KMS-11 (cell line): ENCODE measurements at regions not wholly inside any gene's neighbourhood (a gene's known extent, or its start where the extent isn't known, plus 50 kb on each side); places are given as distances from the start of the nearest gene placed in this dataset.

Source experiments
- H2AFZ ChIP-seq: fragments of 200-600 bp; sonication (generic); 2 replicates; pipeline ENCODE4 v1.6.1; 2016; ENCODE audit warnings: antibody characterized with exemption, mixed run types, low read depth
- H3K27ac ChIP-seq: fragments of 200-600 bp; sonication (generic); 2 replicates; pipeline ENCODE4 v1.6.1; 2016; ENCODE audit warnings: mild to moderate bottlenecking, mixed run types
- H3K27me3 ChIP-seq: fragments of 200-600 bp; sonication (generic); 2 replicates; pipeline ENCODE4 v1.6.1; 2017; ENCODE audit warnings: mild to moderate bottlenecking, low read depth, mixed run types, moderate library complexity; ENCODE audit not compliant: insufficient read depth
- H3K36me3 ChIP-seq: fragments of 200-600 bp; sonication (generic); 2 replicates; pipeline ENCODE4 v1.6.1; 2017; ENCODE audit warnings: mild to moderate bottlenecking, mixed run types; ENCODE audit not compliant: insufficient read depth
- H3K4me1 ChIP-seq: fragments of 200-600 bp; sonication (generic); 2 replicates; pipeline ENCODE4 v1.6.1; 2016; ENCODE audit warnings: mild to moderate bottlenecking, low read depth, mixed run types; ENCODE audit not compliant: poor library complexity, severe bottlenecking
- H3K4me2 ChIP-seq: fragments of 200-600 bp; sonication (generic); 2 replicates; pipeline ENCODE4 v1.7.0; 2016; ENCODE audit warnings: mild to moderate bottlenecking, mixed run types
- H3K4me3 ChIP-seq: fragments of 200-600 bp; sonication (generic); IDR thresholded peaks from 2 replicates; pipeline ENCODE4 v1.6.1; 2017; ENCODE audit warnings: low read depth, low read length, mixed read lengths; ENCODE audit not compliant: insufficient read depth
- H3K79me2 ChIP-seq: fragments of 200-600 bp; sonication (generic); 2 replicates; pipeline ENCODE4 v1.6.1; 2016; ENCODE audit warnings: low read depth, mixed run types; ENCODE audit not compliant: insufficient read depth
- H3K9ac ChIP-seq: fragments of 200-600 bp; sonication (generic); 2 replicates; pipeline ENCODE4 v1.6.1; 2016; ENCODE audit warnings: mild to moderate bottlenecking, mixed run types
- H4K20me1 ChIP-seq: fragments of 200-600 bp; sonication (generic); 2 replicates; pipeline ENCODE4 v1.6.1; 2016; ENCODE audit warnings: mild to moderate bottlenecking, mixed run types; ENCODE audit not compliant: insufficient read depth
- TF ChIP-seq, protein P1 (sequence below): fragments of 200-600 bp; sonication (generic); conservative IDR thresholded peaks from 2 replicates; pipeline ENCODE4 v1.6.1; 2017; ENCODE audit warnings: low read depth, mild to moderate bottlenecking, antibody characterized with exemption, low read length, moderate library complexity, mixed read lengths

DNA sequence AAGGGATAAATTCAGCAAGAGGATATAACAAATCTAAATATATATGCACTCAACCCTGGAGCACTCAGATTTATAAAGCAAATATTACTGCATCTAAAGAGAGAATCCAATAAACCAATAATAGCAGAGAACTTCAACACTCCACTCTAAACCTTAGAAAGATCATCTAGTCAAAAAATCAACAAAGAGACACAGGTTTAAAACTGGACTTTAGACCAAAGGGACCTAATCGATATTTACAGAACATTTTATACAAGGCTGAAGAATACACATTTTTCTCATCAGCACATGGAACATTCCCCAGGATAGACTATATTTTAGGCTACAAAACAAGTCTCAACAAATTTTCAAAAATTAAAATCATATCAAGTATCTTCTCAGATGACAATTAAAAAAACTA lies 379.0 kb downstream of the GBE1 start:
- no peaks in the 10 kb centered on the region for H3K36me3 ChIP-seq
- no peak overlapping the region for H2AFZ ChIP-seq
- no peaks in the 10 kb centered on the region for H3K27me3 ChIP-seq
- H3K4me3 ChIP-seq: no peak overlapping the region
- no peaks in the 10 kb centered on the region for H4K20me1 ChIP-seq
- no peaks in the 10 kb centered on the region for H3K4me1 ChIP-seq
- H3K27ac ChIP-seq: no peak overlapping the region
- H3K79me2 ChIP-seq: no peaks in the 10 kb centered on the region
- no peak overlapping the region for H3K4me2 ChIP-seq
- no peak overlapping the region for H3K9ac ChIP-seq
- TF ChIP-seq, protein P1, sequence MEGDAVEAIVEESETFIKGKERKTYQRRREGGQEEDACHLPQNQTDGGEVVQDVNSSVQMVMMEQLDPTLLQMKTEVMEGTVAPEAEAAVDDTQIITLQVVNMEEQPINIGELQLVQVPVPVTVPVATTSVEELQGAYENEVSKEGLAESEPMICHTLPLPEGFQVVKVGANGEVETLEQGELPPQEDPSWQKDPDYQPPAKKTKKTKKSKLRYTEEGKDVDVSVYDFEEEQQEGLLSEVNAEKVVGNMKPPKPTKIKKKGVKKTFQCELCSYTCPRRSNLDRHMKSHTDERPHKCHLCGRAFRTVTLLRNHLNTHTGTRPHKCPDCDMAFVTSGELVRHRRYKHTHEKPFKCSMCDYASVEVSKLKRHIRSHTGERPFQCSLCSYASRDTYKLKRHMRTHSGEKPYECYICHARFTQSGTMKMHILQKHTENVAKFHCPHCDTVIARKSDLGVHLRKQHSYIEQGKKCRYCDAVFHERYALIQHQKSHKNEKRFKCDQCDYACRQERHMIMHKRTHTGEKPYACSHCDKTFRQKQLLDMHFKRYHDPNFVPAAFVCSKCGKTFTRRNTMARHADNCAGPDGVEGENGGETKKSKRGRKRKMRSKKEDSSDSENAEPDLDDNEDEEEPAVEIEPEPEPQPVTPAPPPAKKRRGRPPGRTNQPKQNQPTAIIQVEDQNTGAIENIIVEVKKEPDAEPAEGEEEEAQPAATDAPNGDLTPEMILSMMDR: no peak

DNA sequence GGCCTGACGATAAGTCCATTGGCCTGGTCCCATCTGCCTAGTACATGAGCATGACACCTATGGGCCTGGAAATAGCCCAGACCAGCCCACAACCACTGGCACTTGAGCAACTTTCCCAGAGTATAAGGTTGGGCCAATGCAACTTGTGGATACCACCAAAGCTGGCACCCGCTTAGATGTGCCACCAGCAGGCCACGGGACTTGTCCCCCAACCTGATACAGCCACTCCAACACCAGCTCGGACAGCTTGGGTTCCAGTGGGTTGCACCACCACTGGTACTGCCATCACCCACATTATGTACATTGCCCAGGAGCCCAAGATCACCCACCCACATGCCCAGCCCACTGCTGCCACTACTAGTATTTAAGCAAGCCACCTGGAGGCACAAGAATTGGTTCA lies 381.2 kb downstream of the GBE1 start:
- no peaks in the 10 kb centered on the region for H3K4me1 ChIP-seq
- H3K36me3 ChIP-seq: no peaks in the 10 kb centered on the region
- TF ChIP-seq, protein P1: no peak
- H3K4me3 ChIP-seq: no peak overlapping the region
- no peak overlapping the region for H3K4me2 ChIP-seq
- no peaks in the 10 kb centered on the region for H4K20me1 ChIP-seq
- H3K27me3 ChIP-seq: no peaks in the 10 kb centered on the region
- no peak overlapping the region for H2AFZ ChIP-seq
- no peak overlapping the region for H3K27ac ChIP-seq
- no peaks in the 10 kb centered on the region for H3K79me2 ChIP-seq
- no peak overlapping the region for H3K9ac ChIP-seq

DNA sequence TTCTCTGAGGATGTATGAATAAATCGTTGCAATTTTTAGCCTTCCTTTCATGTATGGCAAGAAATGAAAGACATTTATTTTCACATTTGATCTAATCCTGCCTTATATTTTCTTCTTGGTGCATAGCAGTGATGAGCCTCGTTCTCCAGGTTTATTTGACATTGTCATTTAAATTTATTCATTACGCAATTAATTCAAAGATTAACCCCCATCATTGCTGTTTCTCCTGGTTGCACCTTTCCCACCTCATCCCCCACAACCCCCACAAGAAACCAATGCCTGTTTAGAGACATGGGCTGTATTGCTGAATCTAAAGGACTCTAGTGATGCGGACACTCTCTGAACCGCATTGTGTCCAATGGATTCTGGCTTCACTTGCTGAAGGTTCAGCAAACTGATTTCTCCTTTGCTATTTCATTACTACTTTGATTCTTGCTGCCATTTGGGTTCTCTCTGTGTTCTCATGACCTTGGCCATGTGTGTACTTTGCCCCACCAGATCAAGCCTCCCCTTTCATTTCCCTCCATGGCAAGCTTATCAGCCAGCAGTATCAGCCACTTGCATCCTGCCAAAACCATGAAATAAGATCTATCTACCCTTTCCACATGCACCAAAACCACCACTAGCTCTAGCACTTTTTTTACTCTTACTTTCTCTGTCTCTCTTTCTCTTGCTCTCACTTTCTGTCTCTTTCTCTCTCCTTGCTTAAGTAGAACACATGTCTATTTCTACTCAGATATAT lies 382.7 kb downstream of the GBE1 start:
- TF ChIP-seq, protein P1: no peak
- H3K4me3 ChIP-seq: no peak overlapping the region
- H3K79me2 ChIP-seq: no peaks in the 10 kb centered on the region
- no peak overlapping the region for H2AFZ ChIP-seq
- H3K9ac ChIP-seq: no peak overlapping the region
- H3K27ac ChIP-seq: no peak overlapping the region
- H3K36me3 ChIP-seq: no peaks in the 10 kb centered on the region
- H3K27me3 ChIP-seq: no peaks in the 10 kb centered on the region
- H3K4me1 ChIP-seq: no peaks in the 10 kb centered on the region
- H3K4me2 ChIP-seq: no peak overlapping the region
- no peaks in the 10 kb centered on the region for H4K20me1 ChIP-seq

DNA sequence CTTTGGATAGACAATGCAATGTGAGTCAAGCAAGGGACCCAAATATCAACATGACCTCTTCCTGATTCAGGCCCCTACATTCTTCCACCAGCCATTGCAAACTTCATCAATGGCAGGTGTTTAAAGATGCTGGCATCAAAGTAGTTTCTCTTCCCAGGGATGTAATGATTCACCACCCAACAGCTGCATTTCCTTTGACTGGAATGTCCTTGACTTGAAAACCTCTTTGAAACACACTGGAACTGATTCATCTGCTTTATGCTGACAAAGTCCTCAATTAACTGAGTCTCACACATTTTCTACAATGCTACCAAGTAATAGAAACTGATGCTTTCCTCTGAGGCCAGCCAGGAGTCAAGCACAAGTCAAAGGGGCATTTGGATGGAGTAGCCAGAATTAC lies 385.5 kb downstream of the GBE1 start:
- Histone ChIP-seq H3K9ac (no peak overlapping the region), H3K79me2 (no peaks in the 10 kb centered on the region), H3K36me3 (no peaks in the 10 kb centered on the region), H3K27me3 (no peaks in the 10 kb centered on the region), H4K20me1 (no peaks in the 10 kb centered on the region), H3K27ac (no peak overlapping the region), H3K4me3 (no peak overlapping the region), H2AFZ (no peak overlapping the region), H3K4me1 (no peaks in the 10 kb centered on the region), H3K4me2 (no peak overlapping the region)
- TF ChIP-seq, protein P1: no peak
